LNCaP clone FGC (cell line): ENCODE measurements at regions not wholly inside any gene's neighbourhood (a gene's known extent, or its start where the extent isn't known, plus 50 kb on each side); places are given as distances from the start of the nearest gene placed in this dataset.

ENCODE experiments used
- DNase-seq: peaks from one replicate; pipeline ENCODE4 v3.0.0-alpha.2; 2011; ENCODE audit warnings: low read depth
- H3K4me3 ChIP-seq: 2 replicates; pipeline ENCODE4 v1.5.1; 2011; ENCODE audit warnings: mild to moderate bottlenecking, low read depth, low read length, control low read depth
- CTCF ChIP-seq: IDR thresholded peaks from 2 replicates; pipeline ENCODE4 v1.5.1; 2012; ENCODE audit warnings: mild to moderate bottlenecking; ENCODE audit not compliant: control insufficient read depth, insufficient read depth; ENCODE audit errors: extremely low read depth

GRCh38 chr16:63581570-63581969 is 1540.3 kb downstream of the CDH11 start:
- TF ChIP-seq CTCF, result no peak
- no peak for DNase-seq
- H3K4me3 ChIP-seq, result no peak overlapping the region

- H3K4me3 ChIP-seq, result no peak overlapping the region
- no peak for TF ChIP-seq CTCF
- DNase-seq, result no peak
These were observed 1542.6 kb upstream of the CDH8 start for GRCh38 chr16:63578791-63579190.

- TF ChIP-seq CTCF, result no peak
These were observed 1541.7 kb upstream of the CDH8 start for GRCh38 chr16:63577891-63578290.

GRCh38 chr16:63575041-63575440 is 1538.8 kb upstream of the CDH8 start:
- TF ChIP-seq CTCF, result no peak
- H3K4me3 ChIP-seq, result no peak overlapping the region
- no peak for DNase-seq

More at GRCh38 chr16:63577891-63578290, 1541.7 kb upstream of the CDH8 start:
- H3K4me3 ChIP-seq, result no peak overlapping the region
- DNase-seq, result no peak

GRCh38 chr16:63568164-63568563 is 1531.9 kb upstream of the CDH8 start:
- DNase-seq, result no peak
- TF ChIP-seq CTCF, result no peak
- no peak overlapping the region for H3K4me3 ChIP-seq

GRCh38 chr16:63563819-63564505 is 1527.7 kb upstream of the CDH8 start:
- H3K4me3 ChIP-seq, result no peak overlapping the region
- TF ChIP-seq CTCF, result no peak
- no peak for DNase-seq

- no peak overlapping the region for H3K4me3 ChIP-seq
- no peak for DNase-seq
These were observed 1517.7 kb upstream of the CDH8 start for GRCh38 chr16:63553980-63554379.

More at GRCh38 chr16:63553980-63554379, 1517.7 kb upstream of the CDH8 start:
- TF ChIP-seq CTCF, result no peak
